ENCODE measurements at regions not wholly inside any gene's neighbourhood (a gene's known extent, or its start where the extent isn't known, plus 50 kb on each side); places are given as distances from the start of the nearest gene placed in this dataset.

DNA sequence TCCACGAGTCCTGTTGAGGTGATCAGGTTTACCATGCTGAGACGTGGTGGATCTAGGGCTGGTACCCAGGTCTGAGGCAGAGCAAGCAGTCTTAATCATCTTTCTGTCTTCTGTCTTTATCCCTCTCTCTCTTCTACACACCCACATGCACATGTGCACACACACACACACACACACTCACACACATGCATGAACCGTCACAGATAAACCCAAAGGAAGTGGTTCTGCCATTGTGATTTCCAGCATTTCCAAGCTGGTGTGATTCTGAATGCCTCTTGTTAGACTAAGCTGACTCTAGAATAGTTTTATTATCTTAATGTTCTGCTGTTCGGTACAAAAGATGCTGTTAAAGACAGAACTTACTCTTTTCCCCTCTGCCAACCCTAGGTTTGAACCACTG lies 411.8 kb upstream of the SALL1 start:
- TF ChIP-seq, protein P1, sequence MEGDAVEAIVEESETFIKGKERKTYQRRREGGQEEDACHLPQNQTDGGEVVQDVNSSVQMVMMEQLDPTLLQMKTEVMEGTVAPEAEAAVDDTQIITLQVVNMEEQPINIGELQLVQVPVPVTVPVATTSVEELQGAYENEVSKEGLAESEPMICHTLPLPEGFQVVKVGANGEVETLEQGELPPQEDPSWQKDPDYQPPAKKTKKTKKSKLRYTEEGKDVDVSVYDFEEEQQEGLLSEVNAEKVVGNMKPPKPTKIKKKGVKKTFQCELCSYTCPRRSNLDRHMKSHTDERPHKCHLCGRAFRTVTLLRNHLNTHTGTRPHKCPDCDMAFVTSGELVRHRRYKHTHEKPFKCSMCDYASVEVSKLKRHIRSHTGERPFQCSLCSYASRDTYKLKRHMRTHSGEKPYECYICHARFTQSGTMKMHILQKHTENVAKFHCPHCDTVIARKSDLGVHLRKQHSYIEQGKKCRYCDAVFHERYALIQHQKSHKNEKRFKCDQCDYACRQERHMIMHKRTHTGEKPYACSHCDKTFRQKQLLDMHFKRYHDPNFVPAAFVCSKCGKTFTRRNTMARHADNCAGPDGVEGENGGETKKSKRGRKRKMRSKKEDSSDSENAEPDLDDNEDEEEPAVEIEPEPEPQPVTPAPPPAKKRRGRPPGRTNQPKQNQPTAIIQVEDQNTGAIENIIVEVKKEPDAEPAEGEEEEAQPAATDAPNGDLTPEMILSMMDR (conservative IDR thresholded peaks at IDR 0.05; ENCODE audit: low read length), result no peak
- TF ChIP-seq EZH2phosphoT487 (IDR thresholded peaks at IDR 0.05; ENCODE audit: borderline replicate concordance, low read depth, low read length), result no peak

Data from OCI-LY7 (cell line).